ENCODE measurements at regions not wholly inside any gene's neighbourhood (a gene's known extent, or its start where the extent isn't known, plus 50 kb on each side); places are given as distances from the start of the nearest gene placed in this dataset.

- WGBS, 2 donors (ENCODE audit: low coverage in 1 of 2) = 84 to 86% methylated on average over 4 to 7 of the region's 8 CpGs
- ATAC-seq = no peak
- Histone ChIP-seq H3K4me3 (no peak overlapping the region), H3K9me3 (no peaks in the 10 kb centered on the region), H3K36me3 (no peaks in the 10 kb centered on the region), H3K4me1 (no peaks in the 10 kb centered on the region), H3K27me3 (no peaks in the 10 kb centered on the region), H3K27ac (no peak overlapping the region)
- no peak for TF ChIP-seq EP300 (IDR thresholded peaks at IDR 0.05)
- TF ChIP-seq POLR2A (IDR thresholded peaks at IDR 0.05) = no peak
- no peak for TF ChIP-seq POLR2AphosphoS5 (IDR thresholded peaks at IDR 0.05)
- TF ChIP-seq, protein P1, sequence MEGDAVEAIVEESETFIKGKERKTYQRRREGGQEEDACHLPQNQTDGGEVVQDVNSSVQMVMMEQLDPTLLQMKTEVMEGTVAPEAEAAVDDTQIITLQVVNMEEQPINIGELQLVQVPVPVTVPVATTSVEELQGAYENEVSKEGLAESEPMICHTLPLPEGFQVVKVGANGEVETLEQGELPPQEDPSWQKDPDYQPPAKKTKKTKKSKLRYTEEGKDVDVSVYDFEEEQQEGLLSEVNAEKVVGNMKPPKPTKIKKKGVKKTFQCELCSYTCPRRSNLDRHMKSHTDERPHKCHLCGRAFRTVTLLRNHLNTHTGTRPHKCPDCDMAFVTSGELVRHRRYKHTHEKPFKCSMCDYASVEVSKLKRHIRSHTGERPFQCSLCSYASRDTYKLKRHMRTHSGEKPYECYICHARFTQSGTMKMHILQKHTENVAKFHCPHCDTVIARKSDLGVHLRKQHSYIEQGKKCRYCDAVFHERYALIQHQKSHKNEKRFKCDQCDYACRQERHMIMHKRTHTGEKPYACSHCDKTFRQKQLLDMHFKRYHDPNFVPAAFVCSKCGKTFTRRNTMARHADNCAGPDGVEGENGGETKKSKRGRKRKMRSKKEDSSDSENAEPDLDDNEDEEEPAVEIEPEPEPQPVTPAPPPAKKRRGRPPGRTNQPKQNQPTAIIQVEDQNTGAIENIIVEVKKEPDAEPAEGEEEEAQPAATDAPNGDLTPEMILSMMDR (IDR thresholded peaks at IDR 0.05) = no peak
Measured at GRCh38 chr2:128635361-128635900, 316.8 kb upstream of the HS6ST1 start.

GRCh38 chr2:128636802-128637147, 318.1 kb upstream of the HS6ST1 start:
- Histone ChIP-seq H3K27me3 (no peaks in the 10 kb centered on the region), H3K36me3 (no peaks in the 10 kb centered on the region), H3K4me1 (no peaks in the 10 kb centered on the region), H3K27ac (no peak overlapping the region), H3K9me3 (no peaks in the 10 kb centered on the region), H3K4me3 (no peak overlapping the region)
- 82% methylated on average over 4 of the region's 5 CpGs; no CpG with 5 or more reads in 1 of the 2 donors for WGBS, 2 donors (ENCODE audit: low coverage in 1 of 2)
- no peak for TF ChIP-seq POLR2A (IDR thresholded peaks at IDR 0.05)
- no peak for TF ChIP-seq POLR2AphosphoS5 (IDR thresholded peaks at IDR 0.05)
- TF ChIP-seq EP300 (IDR thresholded peaks at IDR 0.05) = no peak
- TF ChIP-seq, protein P1 (IDR thresholded peaks at IDR 0.05) = no peak
- ATAC-seq = no peak

- no peaks in the 10 kb centered on the region for H3K27me3 ChIP-seq
- TF ChIP-seq, protein P1 (IDR thresholded peaks at IDR 0.05) = no peak
- no peak for TF ChIP-seq EP300 (IDR thresholded peaks at IDR 0.05)
- TF ChIP-seq POLR2AphosphoS5 (IDR thresholded peaks at IDR 0.05) = no peak
- no peak for TF ChIP-seq POLR2A (IDR thresholded peaks at IDR 0.05)
- no peaks in the 10 kb centered on the region for H3K9me3 ChIP-seq
- H3K4me1 ChIP-seq = no peaks in the 10 kb centered on the region
- H3K36me3 ChIP-seq = no peaks in the 10 kb centered on the region
- 100% methylated on average over 2 to 6 of the region's 7 CpGs for WGBS, 2 donors (ENCODE audit: low coverage in 1 of 2)
- no peak overlapping the region for H3K27ac ChIP-seq
- no peak overlapping the region for H3K4me3 ChIP-seq
- no peak for ATAC-seq
Measured at GRCh38 chr2:128637481-128638155, 318.9 kb upstream of the HS6ST1 start.

GRCh38 chr2:128638341-128639119, 319.9 kb upstream of the HS6ST1 start:
- TF ChIP-seq POLR2AphosphoS5 (IDR thresholded peaks at IDR 0.05) = no peak
- ATAC-seq = no peak
- no peak overlapping the region for H3K27ac ChIP-seq
- H3K4me3 ChIP-seq = no peak overlapping the region
- H3K36me3 ChIP-seq = no peaks in the 10 kb centered on the region
- H3K27me3 ChIP-seq = no peaks in the 10 kb centered on the region
- H3K9me3 ChIP-seq = no peaks in the 10 kb centered on the region
- H3K4me1 ChIP-seq = no peaks in the 10 kb centered on the region
- 63% methylated on average over 10 of the region's 12 CpGs; no CpG with 5 or more reads in 1 of the 2 donors for WGBS, 2 donors (ENCODE audit: low coverage in 1 of 2)

- H3K4me1 ChIP-seq = no peaks in the 10 kb centered on the region
Measured at GRCh38 chr2:128639120-128639477, 320.4 kb upstream of the HS6ST1 start.

More at GRCh38 chr2:128639120-128639477, 320.4 kb upstream of the HS6ST1 start:
- Histone ChIP-seq H3K4me3 (no peak overlapping the region), H3K9me3 (no peaks in the 10 kb centered on the region), H3K27ac (no peak overlapping the region), H3K36me3 (no peaks in the 10 kb centered on the region), H3K27me3 (no peaks in the 10 kb centered on the region)
- WGBS, 2 donors (ENCODE audit: low coverage in 1 of 2) = 80 to 92% methylated on average over 1 to 4 of the region's 6 CpGs
- TF ChIP-seq, protein P1 (IDR thresholded peaks at IDR 0.05) = no peak
- no peak for TF ChIP-seq POLR2AphosphoS5 (IDR thresholded peaks at IDR 0.05)
- no peak for TF ChIP-seq EP300 (IDR thresholded peaks at IDR 0.05)
- no peak for TF ChIP-seq POLR2A (IDR thresholded peaks at IDR 0.05)
- ATAC-seq = no peak

Measured in gastroesophageal sphincter (tissue), 4 donors.